Panc1 (cell line): ENCODE measurements at regions not wholly inside any gene's neighbourhood (a gene's known extent, or its start where the extent isn't known, plus 50 kb on each side); places are given as distances from the start of the nearest gene placed in this dataset.

Experiments
- ATAC-seq: fragments of 200-7000 bp; cut with Tn5 transposase; 2 replicates; pipeline ENCODE4 v1.9.1; 2020; ENCODE audit warnings: mild to moderate bottlenecking, moderate library complexity
- BruUV-seq: library from RNA; stranded (reverse); fragments of 400-500 nt; replicated peaks from 2 replicates; lab custom pipeline; 2021; lab: Mats Ljungman, UMichigan
- CTCF ChIA-PET: fragments of 300-600 bp; sonication (Branson Sonifier 250); formaldehyde crosslinking; loops from one replicate; lab custom pipeline; 2022; ENCODE audit warnings: antibody characterized with exemption; lab: Charles Lee
- POLR2A ChIA-PET: fragments of 300-600 bp; sonication (Branson Sonifier 250); formaldehyde crosslinking; loops from one replicate; lab custom pipeline; 2022; ENCODE audit warnings: antibody characterized with exemption; lab: Charles Lee
- DNase-seq: peaks from one replicate; pipeline ENCODE4 v3.0.0-alpha.2; 2010; ENCODE audit warnings: low read depth, low spot score
- H3K27ac ChIP-seq: 2 replicates; pipeline ENCODE4 v1.5.1; 2011; ENCODE audit warnings: mild to moderate bottlenecking, low read length, inconsistent platforms
- H3K27me3 ChIP-seq: fragments of 200-500 bp; sonication (Bioruptor generic); 2 replicates; pipeline ENCODE4 v1.6.0; 2014; ENCODE audit warnings: low read length, inconsistent platforms; ENCODE audit not compliant: control insufficient read depth, insufficient read depth
- H3K36me3 ChIP-seq: fragments of 200-500 bp; sonication (Bioruptor generic); 2 replicates; pipeline ENCODE4 v1.5.1; 2014; ENCODE audit warnings: inconsistent platforms, mild to moderate bottlenecking, low read length, moderate library complexity; ENCODE audit not compliant: control insufficient read depth, insufficient read depth
- H3K4me1 ChIP-seq: 2 replicates; pipeline ENCODE4 v1.5.1; 2011; ENCODE audit warnings: inconsistent platforms, mild to moderate bottlenecking, low read length, moderate library complexity; ENCODE audit not compliant: control insufficient read depth, insufficient read depth
- H3K4me3 ChIP-seq, 2 experiments: 2 replicates each; pipeline ENCODE4 v1.5.1; 2011 to 2012; ENCODE audit warnings: low read depth in 2 of 2, low read length in 2 of 2, mild to moderate bottlenecking in 2 of 2, inconsistent platforms in 1 of 2, moderate library complexity in 1 of 2
- H3K9me3 ChIP-seq: fragments of 200-500 bp; sonication (Bioruptor generic); 2 replicates; pipeline ENCODE4 v1.5.1; 2014; ENCODE audit warnings: low read depth, mild to moderate bottlenecking, inconsistent platforms, low read length, moderate library complexity; ENCODE audit not compliant: control insufficient read depth, insufficient read depth
- POLR2AphosphoS5 ChIP-seq: IDR thresholded peaks from 2 replicates; pipeline ENCODE4 v1.6.1; 2012; ENCODE audit warnings: mild to moderate bottlenecking, low read depth, low read length, moderate library complexity
- REST ChIP-seq, 2 experiments: IDR thresholded peaks; 2 replicates each; pipeline ENCODE4 v1.6.1; 2011 to 2012; ENCODE audit warnings: low read depth in 2 of 2, control low read depth in 1 of 2, low read length in 1 of 2, mild to moderate bottlenecking in 1 of 2, moderate library complexity in 1 of 2; ENCODE audit not compliant: insufficient read depth in 1 of 2
- SIN3A ChIP-seq: IDR thresholded peaks from 2 replicates; pipeline ENCODE4 v1.6.1; 2012; ENCODE audit warnings: low read depth, mild to moderate bottlenecking, low read length, moderate library complexity, borderline replicate concordance; ENCODE audit not compliant: insufficient read depth
- TCF7L2 ChIP-seq: IDR thresholded peaks from 2 replicates; pipeline ENCODE4 v1.6.1; 2011; ENCODE audit warnings: mild to moderate bottlenecking, low read depth, low read length, inconsistent platforms
- in situ Hi-C: cut with HindIII; loops from 2 replicates; pipeline ENCODE4 v1.10.0; 2016; ENCODE audit warnings: low sequenced_read_pairs, low pct_unique_long_range_greater_than_20kb
- intact Hi-C: fragments of 100-400 bp; cut with micrococcal nuclease; formaldehyde crosslinking; loops from one replicate; pipeline ENCODE4 v1.10.0; 2022; ENCODE audit not compliant: unreplicated experiment
- TF ChIP-seq, protein P1 (sequence below): fragments of 450-650 bp; IDR thresholded peaks from 2 replicates; pipeline ENCODE4 v1.5.1; 2017; ENCODE audit warnings: mild to moderate bottlenecking

DNA sequence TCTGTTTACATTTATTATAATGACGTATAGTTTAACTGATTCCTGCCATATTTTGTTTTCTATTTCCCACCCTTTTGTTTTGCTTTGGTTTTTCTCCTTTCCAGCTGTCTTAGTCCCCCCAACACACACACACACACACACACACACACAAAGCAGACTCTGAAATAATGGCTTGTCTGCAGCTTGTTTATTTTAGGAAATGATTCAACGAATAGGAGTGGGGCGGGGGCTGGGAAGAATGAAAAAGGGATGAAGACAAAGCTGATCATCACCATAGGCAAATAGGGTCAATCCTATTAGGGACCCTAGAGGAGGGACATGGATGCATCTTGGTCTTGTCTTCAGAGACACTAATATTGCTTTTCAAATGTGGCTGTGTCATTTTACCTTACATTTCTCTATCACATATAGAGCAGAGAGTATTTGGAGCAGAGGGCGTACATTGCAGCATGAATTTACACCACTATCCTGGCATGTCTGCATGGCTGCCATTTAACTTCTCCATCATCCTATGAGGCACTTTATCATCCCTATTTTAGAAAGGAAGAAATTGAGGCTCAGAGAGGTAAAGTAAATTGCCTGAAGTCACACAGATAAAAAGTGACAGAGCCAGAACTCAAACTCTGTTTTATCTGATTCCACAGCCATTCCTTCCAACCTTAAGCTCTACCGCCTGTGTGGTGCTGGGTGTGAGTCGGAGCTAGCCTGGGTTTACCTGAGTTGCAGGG lies 147.2 kb upstream of the TPM1 start:
- ChIA-PET CTCF (interaction anchor here (1.2 kb wide), 1 partner anchor 153 kb away, joined by 8 read pairs; no protein-coding TSS in a partner anchor), POLR2A (no interaction called here)
- no peak for ATAC-seq
- Histone ChIP-seq H3K9me3 (no peaks in the 10 kb centered on the region), H3K27me3 (no peaks in the 10 kb centered on the region), H3K4me3 (no peak overlapping the region), H3K27ac (peak overlapping the region; percentile 99), H3K4me1 (peaks cover 53% of the 10 kb centered on the region), H3K36me3 (no peaks in the 10 kb centered on the region)
- peak; percentile 51 for DNase-seq
- no peak for TF ChIP-seq SIN3A
- TF ChIP-seq, protein P1, sequence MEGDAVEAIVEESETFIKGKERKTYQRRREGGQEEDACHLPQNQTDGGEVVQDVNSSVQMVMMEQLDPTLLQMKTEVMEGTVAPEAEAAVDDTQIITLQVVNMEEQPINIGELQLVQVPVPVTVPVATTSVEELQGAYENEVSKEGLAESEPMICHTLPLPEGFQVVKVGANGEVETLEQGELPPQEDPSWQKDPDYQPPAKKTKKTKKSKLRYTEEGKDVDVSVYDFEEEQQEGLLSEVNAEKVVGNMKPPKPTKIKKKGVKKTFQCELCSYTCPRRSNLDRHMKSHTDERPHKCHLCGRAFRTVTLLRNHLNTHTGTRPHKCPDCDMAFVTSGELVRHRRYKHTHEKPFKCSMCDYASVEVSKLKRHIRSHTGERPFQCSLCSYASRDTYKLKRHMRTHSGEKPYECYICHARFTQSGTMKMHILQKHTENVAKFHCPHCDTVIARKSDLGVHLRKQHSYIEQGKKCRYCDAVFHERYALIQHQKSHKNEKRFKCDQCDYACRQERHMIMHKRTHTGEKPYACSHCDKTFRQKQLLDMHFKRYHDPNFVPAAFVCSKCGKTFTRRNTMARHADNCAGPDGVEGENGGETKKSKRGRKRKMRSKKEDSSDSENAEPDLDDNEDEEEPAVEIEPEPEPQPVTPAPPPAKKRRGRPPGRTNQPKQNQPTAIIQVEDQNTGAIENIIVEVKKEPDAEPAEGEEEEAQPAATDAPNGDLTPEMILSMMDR = no peak
- no peak for TF ChIP-seq POLR2AphosphoS5
- TF ChIP-seq REST (IDR thresholded peaks at IDR 0.05; ENCODE audit: insufficient read depth in 1 of 2, low read depth in 2 of 2, low read length in 1 of 2) = no peak
- no peak for TF ChIP-seq TCF7L2
- intact Hi-C loops = loop anchor here (5.0 kb wide), 1 partner anchor 152 kb away; no protein-coding TSS in a partner anchor
- in situ Hi-C loops = no loop called here
- BruUV-seq = no TSS peak

GRCh38 chr15:62895905-62896316 lies 146.6 kb upstream of the TPM1 start:
- intact Hi-C loops = loop anchor here (5.0 kb wide), 1 partner anchor 151 kb away; no protein-coding TSS in a partner anchor

More at GRCh38 chr15:62895905-62896316, 146.6 kb upstream of the TPM1 start:
- Histone ChIP-seq H3K4me1 (peaks cover 55% of the 10 kb centered on the region), H3K36me3 (no peaks in the 10 kb centered on the region), H3K27ac (peak overlapping the region; percentile 99), H3K27me3 (no peaks in the 10 kb centered on the region), H3K4me3 (no peak overlapping the region), H3K9me3 (no peaks in the 10 kb centered on the region)
- peak; percentile 40 for ATAC-seq
- ChIA-PET POLR2A (interaction anchor here (0.5 kb wide), 1 partner anchor 68 kb away, joined by 3 read pairs; no protein-coding TSS in a partner anchor), CTCF (interaction anchor here (1.2 kb wide), 1 partner anchor 152 kb away, joined by 8 read pairs; no protein-coding TSS in a partner anchor)
- no TSS peak for BruUV-seq
- in situ Hi-C loops = no loop called here
- TF ChIP-seq SIN3A = no peak
- TF ChIP-seq, protein P1 = no peak
- no peak for TF ChIP-seq TCF7L2
- no peak for TF ChIP-seq REST (IDR thresholded peaks at IDR 0.05; ENCODE audit: insufficient read depth in 1 of 2, low read depth in 2 of 2, low read length in 1 of 2)
- DNase-seq = peak; percentile 50
